ENCODE measurements at regions not wholly inside any gene's neighbourhood (a gene's known extent, or its start where the extent isn't known, plus 50 kb on each side); places are given as distances from the start of the nearest gene placed in this dataset.

- no peak for DNase-seq
Observed at GRCh38 chr1:238141353-238141752, 250.6 kb upstream of the ZP4 start.

DNA sequence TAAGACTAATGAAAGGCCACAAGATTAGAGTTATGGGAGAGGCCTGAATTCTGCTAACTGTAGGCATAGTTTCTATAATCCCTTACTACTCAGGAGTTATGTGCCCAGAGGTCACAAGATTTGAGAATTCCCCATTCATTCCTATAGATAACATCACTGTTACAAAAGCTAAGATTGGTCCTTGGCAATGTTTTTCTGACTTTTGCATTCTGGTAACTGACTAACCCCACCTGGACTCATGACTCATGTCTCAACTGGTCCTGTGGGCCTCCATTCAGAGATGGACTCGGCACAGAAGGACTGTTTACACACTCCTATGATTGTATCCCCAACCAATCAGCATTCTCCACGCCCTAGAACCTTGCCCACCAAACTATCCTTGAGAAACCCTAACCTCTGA, 249.0 kb upstream of the ZP4 start:
- no peak for DNase-seq

- no peak for DNase-seq
Observed at GRCh38 chr1:238138059-238138626, 247.4 kb upstream of the ZP4 start.

- no peak for DNase-seq
Observed at GRCh38 chr1:238135708-238136664, 245.3 kb upstream of the ZP4 start.

GRCh38 chr1:238129677-238130076, 239.0 kb upstream of the ZP4 start:
- DNase-seq: no peak

DNA sequence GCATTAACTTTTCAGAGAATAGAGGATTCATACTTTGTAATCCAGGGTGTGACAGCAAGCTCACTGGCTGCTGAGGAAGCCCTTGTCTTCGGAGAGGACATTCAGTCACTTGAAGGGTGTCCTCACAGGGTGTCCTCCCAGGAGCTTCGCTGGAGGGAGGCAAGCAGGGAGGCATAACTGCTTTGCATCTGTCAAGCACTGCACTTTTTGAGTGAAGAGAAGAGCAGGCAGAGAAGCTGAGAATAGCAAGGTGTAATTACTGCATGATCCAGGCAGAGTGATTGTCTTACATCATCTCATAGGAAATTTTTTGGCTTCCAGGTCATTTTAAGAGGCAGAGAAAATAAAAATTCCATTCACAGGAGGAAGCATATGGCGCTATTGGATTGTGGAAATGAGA, 232.5 kb upstream of the ZP4 start:
- no peak for DNase-seq

DNA sequence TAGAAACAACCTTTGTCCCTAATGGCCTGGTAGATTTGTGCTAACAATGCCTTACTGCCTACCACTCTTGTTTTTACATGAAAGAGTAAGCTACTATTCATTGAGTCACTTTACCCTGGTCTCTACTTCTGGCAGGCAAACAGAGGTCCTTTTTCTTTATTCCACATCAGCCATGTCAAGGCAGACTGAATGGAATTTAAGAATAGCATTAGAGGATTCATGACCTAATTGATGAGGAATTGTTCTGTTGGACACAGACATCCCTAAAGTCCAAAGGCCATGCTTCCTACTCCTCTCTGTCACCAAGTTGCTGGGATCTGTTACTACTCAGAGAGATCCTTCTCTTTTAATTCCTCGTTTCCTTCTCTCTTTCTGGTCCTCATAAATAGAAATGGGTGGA, 229.1 kb upstream of the ZP4 start:
- DNase-seq: no peak

DNA sequence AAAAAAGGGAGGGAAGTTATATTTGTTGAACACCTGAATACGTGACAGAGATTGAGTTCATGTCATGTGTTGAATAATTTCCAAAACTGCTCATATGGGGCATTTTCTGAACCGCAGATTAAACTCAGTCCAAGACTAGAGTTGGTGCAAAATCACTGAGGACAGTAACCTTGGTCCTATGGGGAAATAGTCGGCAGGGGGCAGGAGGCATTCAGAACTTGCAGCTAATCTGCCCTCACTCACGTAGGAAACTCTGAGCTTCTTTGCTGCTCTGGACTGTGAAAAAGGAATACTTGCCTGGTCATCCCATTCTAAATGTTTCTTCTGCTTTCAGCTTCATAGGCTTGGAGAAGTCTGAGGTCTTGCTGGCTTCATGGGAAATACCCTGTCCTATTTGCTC, 228.3 kb upstream of the ZP4 start:
- no peak for DNase-seq

DNA sequence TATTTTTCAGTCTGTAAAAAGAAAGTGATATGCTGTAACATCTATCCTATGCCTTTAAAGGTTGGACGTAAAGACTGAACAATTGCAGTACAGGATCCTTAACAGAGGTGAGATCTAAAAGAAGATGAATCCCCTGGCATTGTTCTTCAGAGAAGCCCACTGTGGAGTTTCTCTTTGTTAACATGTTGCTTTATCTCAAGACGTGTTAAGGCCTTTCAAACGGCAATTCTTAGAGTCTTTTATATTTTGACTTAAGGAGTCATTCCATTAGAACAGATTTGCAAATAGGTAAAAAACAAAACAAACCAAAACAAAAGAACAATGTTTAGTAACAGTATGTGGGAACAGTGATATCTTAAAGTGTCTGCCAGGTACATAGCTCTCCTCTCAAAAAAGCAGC, 225.1 kb upstream of the ZP4 start:
- no peak for DNase-seq

DNA sequence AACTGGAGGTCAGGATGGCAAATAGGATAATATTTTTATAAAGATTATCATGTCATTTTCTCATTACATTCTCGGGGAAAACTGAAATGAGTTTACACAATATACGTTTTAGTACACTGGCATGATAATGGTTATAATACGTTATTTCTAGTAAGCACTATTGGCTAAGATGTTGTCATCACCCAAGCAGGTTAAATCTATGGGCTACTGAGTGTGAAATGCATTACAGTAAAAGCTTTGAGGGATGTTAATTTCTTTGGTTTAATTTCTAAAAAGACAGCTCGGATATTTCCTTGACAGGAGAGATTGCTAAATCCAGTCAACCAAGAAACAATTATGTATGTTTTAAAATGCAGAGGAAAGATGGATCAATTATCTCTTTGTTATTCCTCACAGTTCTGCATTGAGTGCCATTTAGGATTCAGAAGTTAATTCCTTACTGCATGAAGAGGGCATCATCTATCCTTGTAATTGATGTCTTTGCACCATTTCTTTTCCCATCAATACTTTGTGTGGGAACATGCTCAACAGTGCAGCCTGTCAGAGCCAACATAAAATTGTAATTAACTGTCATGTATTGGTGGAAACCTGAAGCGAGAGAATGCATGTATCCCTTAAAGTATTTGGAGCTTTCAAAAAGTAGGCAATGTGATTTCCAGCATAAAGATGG, 222.4 kb upstream of the ZP4 start:
- no peak for DNase-seq

GRCh38 chr1:238111516-238111915, 220.8 kb upstream of the ZP4 start:
- no peak for DNase-seq

DNA sequence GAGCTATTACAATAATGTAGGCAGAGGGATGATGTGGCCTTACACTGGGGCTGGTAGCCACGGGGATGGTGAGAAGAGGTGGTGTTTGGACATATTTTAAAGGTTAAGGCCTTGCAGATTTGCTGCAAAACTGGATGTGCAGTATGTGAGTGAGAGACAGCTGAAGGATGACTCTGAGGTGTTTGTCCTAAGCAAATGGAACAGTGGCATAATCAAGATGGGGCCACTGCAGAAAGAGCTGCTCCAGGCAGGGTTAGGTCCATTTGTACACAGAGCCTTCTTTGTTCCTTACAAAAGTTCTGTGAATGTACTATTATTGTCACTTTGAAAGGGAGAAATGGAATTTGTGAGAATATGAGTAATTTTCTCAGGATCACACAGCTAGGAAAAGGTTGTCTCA, 220.4 kb upstream of the ZP4 start:
- no peak for DNase-seq

DNA sequence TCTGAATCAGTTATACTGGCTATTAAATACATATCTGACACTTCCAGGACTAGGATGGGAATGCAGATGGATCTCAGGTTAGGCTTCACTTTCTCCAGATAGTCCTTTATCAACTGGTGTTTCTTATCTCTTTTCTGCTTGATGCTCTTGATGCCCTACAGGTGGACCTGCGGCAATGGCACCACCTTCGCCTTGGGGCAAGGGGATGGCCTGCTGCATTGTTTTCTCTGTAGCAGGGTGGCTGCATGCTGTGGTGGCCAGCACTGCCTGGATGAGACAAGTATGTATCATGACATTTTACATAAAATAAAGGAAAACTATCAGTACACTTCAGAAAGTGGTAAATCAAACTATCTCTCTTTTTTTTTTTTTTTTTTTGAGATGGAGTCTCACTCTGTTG, 217.7 kb upstream of the ZP4 start:
- DNase-seq: no peak

GRCh38 chr1:238107322-238107721, 216.6 kb upstream of the ZP4 start:
- DNase-seq: no peak

GRCh38 chr1:238104752-238105151, 214.0 kb upstream of the ZP4 start:
- DNase-seq: no peak

- no peak for DNase-seq
Observed at GRCh38 chr1:238101923-238102322, 211.2 kb upstream of the ZP4 start.

GRCh38 chr1:238099871-238100270, 209.1 kb upstream of the ZP4 start:
- no peak for DNase-seq

DNA sequence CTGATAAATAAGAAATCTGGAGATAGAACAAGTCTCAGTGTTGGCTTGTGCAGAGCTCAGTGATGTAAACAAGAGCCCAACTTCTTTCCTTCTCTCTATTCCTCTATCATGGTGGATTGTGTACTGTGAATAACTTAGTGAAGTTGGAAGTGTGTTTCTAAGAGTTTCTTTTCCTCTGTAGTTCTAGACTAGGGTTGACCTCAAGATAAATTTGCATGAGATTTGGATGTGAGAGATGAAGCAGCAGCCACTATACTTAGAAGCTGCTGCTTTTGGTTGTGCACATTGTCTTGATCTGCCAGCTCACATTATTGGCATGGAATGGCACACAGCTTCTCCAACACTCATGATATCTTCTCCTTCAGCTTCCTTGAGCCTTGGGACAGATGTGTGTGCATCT, 198.9 kb upstream of the ZP4 start:
- no peak for DNase-seq

DNA sequence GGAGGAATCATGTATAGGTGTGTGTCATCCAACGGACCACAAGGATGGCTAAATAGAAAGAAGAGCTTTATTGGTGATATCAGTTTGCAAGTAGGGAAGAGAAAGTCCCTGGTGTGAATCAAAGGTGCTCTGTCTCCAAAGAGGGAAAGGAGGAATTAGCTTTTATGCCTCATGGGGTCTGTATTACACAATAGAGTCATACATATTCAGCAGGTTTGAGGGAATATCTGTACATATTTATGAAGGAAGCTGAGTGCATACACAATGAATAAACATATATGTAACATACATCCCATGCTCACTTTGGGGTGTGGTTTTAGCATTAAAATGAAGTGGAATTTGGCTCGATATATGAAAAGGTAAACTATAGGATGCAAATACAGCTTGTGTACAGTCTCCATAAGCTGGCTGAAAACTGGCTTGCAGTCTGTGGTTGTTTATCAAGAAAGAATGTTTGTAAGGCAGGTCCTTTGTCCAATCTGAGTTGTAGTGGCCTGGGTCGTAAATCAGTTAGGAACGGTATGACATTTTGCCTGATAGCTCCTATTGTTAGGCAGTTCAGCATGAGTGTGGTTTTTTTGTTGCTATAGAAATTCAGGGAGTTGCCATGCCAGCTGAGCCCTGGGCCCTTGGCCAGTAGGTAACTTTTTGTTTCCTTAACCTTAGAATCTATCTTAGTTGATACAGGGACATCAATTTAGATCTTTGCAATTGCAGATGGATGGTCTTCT, 198.0 kb upstream of the ZP4 start:
- DNase-seq: no peak

GRCh38 chr1:238073991-238074390, 183.3 kb upstream of the ZP4 start:
- no peak for DNase-seq

DNA sequence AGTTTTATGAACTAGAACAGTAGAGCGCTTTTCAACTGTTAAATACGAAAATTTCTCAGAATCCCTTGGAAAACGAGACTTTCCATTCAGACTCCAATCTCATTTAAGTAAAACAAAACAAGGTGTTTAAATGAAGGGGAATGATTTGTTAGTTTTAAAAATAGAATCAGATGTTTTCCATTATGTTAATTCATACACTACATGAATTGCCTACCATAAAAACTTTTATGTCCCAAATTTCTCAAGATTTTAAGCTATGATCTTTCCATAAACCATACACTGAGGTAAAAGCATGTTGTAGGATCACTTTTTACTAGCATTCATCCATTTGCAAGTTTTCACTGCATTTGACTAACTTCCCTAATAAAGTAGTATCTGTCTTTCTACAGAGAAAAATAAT, 180.3 kb upstream of the ZP4 start:
- no peak for DNase-seq

DNA sequence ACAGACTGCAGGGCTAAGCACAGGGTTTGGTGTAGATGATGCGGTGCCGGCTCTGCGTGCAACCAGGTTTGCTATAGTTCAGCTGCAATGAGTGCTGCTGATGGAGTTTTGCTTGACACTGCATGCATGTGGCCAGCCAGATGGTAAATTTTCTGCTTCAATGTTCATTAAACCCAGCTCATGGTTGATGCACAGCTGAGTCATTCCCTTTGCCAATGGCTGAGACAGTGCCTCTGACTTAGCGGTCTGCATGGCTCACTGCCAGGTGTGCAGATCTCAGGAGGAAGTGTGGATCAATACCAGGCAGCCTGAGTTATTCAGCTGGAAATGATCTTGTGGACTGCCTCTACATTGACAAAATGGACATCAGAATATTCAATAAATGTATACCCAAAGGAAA, 172.7 kb upstream of the ZP4 start:
- no peak for DNase-seq

DNA sequence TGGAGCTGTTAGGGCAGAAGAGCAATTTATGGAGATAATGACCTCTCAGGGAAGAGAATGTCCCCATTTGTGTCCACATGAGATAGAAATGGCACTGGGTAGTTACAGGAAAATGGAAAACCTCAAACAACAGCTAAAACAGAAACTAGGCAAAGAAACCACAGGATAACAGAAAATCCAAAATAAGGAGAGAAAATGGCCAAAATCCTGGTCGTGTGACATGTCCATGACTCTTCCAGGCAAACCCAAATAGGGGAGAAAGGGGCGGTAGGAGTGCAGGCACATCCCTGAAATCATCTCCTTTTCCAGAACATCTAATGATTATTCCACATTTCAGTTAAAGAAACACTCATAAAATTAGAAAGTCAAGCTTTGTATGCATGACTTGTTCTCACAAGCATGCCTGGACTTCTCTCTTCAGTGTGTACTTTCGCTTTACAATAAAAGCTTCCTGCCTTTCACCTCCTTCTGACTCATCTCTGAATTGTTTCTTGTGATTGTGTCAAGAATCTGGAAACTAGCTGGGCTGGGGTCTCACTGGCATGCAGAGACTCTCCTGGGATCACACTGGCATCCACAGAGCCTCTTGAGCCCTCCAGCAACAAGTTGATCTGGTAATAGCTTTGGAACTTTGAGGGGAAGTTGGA, 171.4 kb upstream of the ZP4 start:
- DNase-seq: no peak
